RKO (cell line): ENCODE measurements at regions not wholly inside any gene's neighbourhood (a gene's known extent, or its start where the extent isn't known, plus 50 kb on each side); places are given as distances from the start of the nearest gene placed in this dataset.

Source experiments
- DNase-seq: peaks from one replicate; pipeline ENCODE4 v3.0.0-alpha.2; 2016; ENCODE audit warnings: low spot score

DNA sequence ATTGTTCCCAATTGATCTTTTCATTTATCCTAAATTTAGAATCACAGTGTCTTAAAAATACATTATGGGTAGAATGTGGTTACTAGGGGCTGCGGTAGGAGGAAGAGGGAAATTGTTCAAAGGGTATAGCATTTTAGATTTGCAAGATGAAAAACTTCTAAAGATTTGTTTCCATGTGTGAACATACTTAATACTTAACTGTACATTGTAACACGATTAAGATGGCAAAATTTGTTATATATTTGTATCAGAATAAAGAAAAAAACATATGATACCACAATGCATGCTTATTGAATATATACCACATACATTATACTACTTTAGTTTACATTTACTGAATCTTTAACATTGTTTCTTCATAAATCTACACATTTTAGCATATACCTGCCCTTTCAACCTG, 677.3 kb upstream of the PCDH20 start:
- no peak for DNase-seq

DNA sequence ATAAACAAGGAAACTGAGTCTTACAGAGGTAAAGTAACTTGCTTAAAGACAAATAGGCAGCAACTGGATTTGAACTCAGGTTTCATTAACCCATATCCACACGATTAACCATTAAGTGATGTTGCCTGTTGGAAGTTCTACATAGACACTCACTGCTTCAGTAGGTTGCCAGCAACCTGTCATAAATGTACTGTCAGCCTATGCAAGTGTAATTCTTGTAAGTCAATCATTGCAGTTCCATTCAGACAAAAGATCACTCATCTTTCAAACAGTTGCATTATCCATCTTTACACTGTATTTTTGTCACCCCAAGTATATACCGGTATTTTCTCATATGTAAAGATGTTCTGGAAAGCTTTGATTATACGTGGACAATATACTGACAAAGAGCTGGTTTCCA, 676.9 kb upstream of the PCDH20 start:
- no peak for DNase-seq

- DNase-seq = no peak
Measured at GRCh38 chr13:62088165-62088564, 672.5 kb upstream of the PCDH20 start.

DNA sequence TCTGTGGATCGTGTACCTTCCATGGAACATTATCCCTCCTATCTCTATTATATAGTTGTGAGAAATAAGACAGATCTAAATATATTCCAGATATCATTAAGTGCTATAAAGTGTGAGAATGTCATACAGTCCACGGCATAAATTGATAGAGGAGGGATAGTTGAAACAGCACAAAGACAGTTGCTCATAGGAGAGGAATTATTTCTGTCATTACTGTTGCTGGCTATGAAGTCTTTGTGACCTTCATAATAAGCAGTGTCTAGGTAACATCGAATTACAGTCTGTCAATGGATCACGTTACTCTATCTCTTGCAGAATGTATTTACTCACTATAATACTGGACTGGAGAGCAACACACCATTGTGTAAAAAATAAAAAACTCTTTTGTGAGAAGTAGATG, 671.5 kb upstream of the PCDH20 start:
- DNase-seq = no peak

GRCh38 chr13:62085337-62086229, 669.9 kb upstream of the PCDH20 start:
- DNase-seq = no peak

- DNase-seq = no peak
Measured at GRCh38 chr13:62084728-62085127, 669.1 kb upstream of the PCDH20 start.

GRCh38 chr13:62067821-62068220, 652.2 kb upstream of the PCDH20 start:
- DNase-seq = no peak

DNA sequence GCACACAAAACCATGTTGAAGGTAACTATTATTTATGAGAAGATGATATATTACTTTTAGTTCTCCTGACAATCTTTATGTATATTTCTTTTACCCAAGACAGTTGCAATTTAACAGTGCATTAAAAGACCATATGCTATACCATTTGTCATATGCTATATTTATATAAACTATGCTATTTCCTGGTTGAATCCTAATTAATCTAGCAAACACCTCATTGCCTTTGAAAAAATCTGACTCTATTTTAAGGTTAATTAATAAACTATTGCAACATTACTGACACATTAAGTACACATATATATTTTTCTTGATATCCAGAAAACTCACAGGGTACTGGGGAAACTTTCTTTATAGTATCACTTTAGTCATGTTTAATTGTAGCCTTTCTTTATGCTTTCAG, 649.4 kb upstream of the PCDH20 start:
- no peak for DNase-seq

- no peak for DNase-seq
Measured at GRCh38 chr13:62061751-62062150, 646.1 kb upstream of the PCDH20 start.

DNA sequence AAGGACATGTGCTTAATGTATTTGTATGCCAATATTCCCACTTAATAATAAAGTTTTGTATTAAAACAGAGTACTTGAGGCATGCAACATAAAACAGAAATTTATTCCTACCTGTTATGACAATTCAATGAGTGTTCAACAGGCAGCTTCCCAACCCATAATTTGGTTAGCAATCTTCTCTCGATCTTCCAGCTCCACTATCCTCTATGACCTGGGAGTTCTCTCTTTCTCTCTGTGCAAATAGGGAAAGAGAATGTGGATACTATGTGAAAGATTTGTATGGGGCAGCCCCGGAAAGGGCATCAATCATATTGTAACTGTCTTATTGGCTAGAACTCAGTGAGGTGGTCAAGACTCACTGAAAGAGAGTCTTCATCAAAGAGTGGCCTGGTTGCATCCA, 644.9 kb upstream of the PCDH20 start:
- no peak for DNase-seq

- DNase-seq = no peak
Measured at GRCh38 chr13:62057286-62057685, 641.6 kb upstream of the PCDH20 start.

- no peak for DNase-seq
Measured at GRCh38 chr13:62049992-62050391, 634.3 kb upstream of the PCDH20 start.

- no peak for DNase-seq
Measured at GRCh38 chr13:62046512-62046911, 630.9 kb upstream of the PCDH20 start.

- DNase-seq = no peak
Measured at GRCh38 chr13:62043600-62043999, 628.0 kb upstream of the PCDH20 start.

GRCh38 chr13:62040806-62041205, 625.2 kb upstream of the PCDH20 start:
- no peak for DNase-seq

- no peak for DNase-seq
Measured at GRCh38 chr13:62040078-62040477, 624.4 kb upstream of the PCDH20 start.

GRCh38 chr13:62038214-62038613, 622.6 kb upstream of the PCDH20 start:
- DNase-seq = no peak

DNA sequence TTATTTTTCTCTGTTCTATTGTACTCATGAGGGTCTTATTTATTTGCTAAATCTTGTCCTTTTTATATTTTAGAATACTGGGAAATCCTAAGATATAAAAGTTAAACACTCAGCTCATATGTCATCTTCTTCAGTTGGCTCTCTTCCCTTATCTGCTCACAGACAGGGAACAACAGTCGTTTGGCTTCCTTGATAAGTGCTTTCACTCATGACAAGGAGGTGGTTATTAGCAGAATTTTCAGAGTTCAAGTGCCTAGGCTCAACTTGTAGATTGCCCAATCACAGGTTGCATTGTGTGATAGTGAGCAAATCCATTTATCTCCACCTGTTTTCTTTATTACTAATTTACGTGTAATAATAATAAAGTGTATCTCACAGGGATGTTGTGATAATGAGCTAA, 620.3 kb upstream of the PCDH20 start:
- DNase-seq = no peak

GRCh38 chr13:62033934-62034333, 618.3 kb upstream of the PCDH20 start:
- DNase-seq = no peak

GRCh38 chr13:62022369-62022768, 606.7 kb upstream of the PCDH20 start:
- no peak for DNase-seq

DNA sequence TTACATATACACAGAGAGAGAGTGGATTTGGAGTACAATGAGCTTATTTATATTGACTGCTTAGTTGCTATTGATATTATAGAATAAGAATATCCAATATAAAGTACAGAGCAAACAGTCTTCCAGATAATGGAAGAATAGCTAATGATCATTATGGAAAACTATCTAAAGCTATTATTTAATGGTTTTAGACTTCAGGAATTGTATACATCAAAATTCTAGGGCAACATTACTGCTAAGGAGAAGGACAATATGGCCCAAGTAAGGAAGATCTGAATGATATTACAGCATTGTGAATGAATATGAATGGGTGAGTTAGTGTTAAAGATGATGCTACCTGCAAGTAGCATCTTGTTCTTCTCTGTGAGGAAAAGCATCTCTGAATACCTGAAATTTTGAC, 604.2 kb upstream of the PCDH20 start:
- no peak for DNase-seq

DNA sequence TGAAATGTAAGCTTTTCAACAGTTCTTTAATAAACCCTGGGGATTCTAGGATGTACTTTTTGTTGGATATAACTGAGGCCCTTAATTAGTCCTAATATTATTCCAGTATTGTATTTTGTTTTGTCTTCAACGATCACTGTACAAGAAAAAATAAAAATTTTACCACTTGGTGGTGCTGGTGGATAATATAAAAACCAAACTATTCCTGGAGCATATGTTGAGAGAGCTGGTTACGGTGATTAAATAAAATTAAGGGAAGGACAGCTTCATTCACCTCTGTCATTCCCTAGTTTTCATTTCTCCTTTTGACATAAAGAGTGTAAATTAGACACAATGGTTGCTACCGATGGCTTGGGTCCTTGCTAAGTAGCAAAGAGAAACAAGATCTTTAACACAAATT, 598.6 kb upstream of the PCDH20 start:
- peak; percentile 67 for DNase-seq

GRCh38 chr13:62003452-62003851, 587.8 kb upstream of the PCDH20 start:
- no peak for DNase-seq

DNA sequence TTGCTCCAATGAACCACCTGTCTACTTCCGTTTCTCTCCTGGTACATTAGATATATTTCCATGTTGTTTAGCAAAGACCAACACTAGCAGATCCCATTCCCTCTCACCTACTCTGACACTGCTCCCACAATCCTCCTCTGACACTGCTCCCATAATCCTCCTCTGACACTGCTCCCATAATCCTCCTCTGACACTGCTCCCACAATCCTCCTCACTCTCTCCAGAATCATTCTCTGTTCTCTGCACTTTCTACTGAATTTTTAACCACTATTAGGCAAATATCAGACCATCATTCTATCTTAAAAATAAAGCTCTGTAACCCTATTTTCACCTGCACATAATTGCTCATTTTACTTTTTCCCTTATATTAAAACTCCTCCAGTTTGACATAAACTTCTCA, 578.5 kb upstream of the PCDH20 start:
- no peak for DNase-seq
